Fibroblast of villous mesenchyme (primary cell): ENCODE measurements at regions not wholly inside any gene's neighbourhood (a gene's known extent, or its start where the extent isn't known, plus 50 kb on each side); places are given as distances from the start of the nearest gene placed in this dataset.

Experiments
- DNase-seq: peaks from one replicate; pipeline ENCODE4 v3.0.0-alpha.2; 2010; ENCODE audit warnings: low read depth
- H3K4me3 ChIP-seq: 2 replicates; pipeline ENCODE4 v1.5.1; 2011; ENCODE audit warnings: low read depth, mild to moderate bottlenecking, low read length
- TF ChIP-seq, protein P1 (sequence below): IDR thresholded peaks from 2 replicates; pipeline ENCODE4 v1.5.1; 2012; ENCODE audit warnings: low read depth, mild to moderate bottlenecking, low read length; ENCODE audit not compliant: insufficient read depth

GRCh38 chr13:107348925-107349324 is 781.0 kb upstream of the ARGLU1 start:
- H3K4me3 ChIP-seq = no peak overlapping the region
- peak; percentile 79 for DNase-seq
- TF ChIP-seq, protein P1, sequence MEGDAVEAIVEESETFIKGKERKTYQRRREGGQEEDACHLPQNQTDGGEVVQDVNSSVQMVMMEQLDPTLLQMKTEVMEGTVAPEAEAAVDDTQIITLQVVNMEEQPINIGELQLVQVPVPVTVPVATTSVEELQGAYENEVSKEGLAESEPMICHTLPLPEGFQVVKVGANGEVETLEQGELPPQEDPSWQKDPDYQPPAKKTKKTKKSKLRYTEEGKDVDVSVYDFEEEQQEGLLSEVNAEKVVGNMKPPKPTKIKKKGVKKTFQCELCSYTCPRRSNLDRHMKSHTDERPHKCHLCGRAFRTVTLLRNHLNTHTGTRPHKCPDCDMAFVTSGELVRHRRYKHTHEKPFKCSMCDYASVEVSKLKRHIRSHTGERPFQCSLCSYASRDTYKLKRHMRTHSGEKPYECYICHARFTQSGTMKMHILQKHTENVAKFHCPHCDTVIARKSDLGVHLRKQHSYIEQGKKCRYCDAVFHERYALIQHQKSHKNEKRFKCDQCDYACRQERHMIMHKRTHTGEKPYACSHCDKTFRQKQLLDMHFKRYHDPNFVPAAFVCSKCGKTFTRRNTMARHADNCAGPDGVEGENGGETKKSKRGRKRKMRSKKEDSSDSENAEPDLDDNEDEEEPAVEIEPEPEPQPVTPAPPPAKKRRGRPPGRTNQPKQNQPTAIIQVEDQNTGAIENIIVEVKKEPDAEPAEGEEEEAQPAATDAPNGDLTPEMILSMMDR = no peak

GRCh38 chr13:107348471-107348870 is 780.5 kb upstream of the ARGLU1 start:
- DNase-seq = peak; percentile 64
- no peak overlapping the region for H3K4me3 ChIP-seq
- TF ChIP-seq, protein P1 = no peak

DNA sequence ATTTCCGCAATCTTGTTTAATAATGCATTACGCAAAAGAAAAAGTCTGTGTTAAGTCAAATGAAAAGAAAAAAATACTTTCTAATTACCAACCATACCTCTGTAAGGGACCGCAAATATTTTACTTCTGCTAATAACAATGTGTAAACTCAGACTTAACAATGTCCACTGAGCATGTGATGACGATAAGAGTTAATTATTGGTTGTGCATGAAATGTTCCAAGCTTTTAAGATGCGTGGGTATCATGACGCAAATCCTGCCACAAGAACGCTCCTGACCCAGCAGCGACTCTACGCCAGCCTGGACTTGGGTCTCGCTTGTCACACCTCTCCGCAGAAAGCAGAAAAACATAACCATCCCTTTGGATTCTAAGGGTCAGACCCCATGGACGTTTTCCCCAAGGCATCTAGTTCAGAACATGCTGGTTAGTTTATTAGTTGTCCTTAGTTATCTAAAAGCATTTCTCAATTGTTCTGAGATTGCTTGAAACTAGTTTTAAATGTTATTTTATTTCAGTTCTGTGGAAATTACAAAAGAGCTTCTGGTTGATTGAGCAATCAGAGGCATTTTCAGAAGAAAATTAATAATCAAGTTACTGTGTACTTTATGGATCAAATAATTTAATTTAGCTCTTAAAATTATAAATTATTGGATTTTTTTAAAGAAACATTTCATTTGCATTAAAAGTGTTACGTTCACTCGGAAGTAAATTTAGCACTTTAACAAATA is 779.9 kb upstream of the ARGLU1 start:
- H3K4me3 ChIP-seq = no peak overlapping the region
- DNase-seq = peak; percentile 73
- TF ChIP-seq, protein P1 = no peak

DNA sequence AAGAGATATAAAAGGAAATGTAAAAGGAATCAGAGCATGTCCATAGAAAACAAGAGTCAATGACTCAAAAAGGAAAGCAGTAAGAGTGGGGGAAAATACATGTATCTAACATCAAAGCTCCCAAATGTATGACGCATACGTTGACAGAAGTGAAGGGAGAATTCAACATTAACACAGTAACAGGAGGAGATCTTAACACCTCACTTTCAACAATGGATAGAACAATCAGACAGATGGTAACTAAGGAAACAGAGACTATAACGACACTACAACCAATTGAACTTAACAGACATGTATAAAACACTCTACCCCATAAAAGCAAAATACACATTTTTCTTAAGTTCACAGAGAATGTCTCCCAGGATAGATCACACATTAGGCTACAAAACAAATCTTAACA is 774.8 kb upstream of the ARGLU1 start:
- TF ChIP-seq, protein P1 = no peak
- DNase-seq = no peak
- no peak overlapping the region for H3K4me3 ChIP-seq

DNA sequence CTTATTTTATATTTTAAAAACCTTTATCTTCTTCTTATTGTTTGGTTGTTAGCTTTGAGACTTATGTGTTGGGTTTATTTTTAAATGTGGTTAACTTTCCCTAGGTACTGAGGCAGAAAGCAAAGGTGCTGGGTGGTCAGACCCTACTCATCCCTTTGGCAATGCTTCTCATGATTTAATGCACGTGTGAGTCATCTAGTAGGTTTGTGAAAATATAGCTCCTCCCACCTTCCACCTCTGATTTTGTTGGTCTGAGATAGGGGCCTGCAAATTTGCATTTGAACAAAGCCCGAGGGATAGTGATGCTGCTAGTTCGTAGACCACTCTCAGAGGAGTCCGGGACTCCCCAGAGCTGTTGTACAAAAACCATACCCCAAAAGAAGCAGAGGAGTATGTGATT is 771.3 kb upstream of the ARGLU1 start:
- DNase-seq = peak; percentile 33
- TF ChIP-seq, protein P1 = no peak
- no peak overlapping the region for H3K4me3 ChIP-seq

DNA sequence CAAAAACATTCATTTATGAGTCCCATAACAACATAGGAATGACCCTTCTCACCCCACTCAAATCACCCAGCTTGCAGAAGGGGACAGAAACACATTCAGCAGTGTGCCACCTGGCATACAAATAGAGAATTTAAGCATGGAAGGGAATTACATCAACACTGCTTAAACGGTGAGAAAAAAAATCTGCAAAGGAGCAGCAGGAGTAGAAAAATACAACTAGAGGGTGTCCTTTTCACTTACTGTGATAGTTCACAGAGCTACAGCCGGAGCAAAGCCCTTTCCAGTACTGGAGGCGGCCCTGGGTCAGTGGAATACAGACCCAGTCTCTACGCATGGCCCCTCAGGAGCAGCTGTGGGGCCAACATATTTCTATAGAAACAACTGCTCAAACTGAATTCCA is 764.3 kb upstream of the ARGLU1 start:
- TF ChIP-seq, protein P1 = no peak
- H3K4me3 ChIP-seq = no peak overlapping the region
- DNase-seq = no peak

DNA sequence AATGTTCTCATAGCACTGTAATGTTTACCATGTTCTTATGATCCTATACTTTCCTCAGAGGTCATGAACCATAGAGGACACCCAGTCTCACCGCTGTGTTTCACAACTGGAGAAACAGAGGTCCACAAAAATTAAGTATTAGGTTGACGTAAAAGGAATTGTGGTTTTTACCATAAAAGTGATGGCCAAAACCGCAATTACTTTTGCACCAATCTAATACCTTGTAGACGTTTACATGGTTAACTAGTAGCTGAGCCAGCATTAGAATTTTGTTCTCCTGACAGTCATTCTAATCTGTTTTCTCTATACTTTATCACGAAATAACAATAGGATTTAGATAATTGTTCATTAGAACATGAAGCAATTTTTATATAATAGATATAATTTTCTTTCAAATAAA is 763.4 kb upstream of the ARGLU1 start:
- TF ChIP-seq, protein P1 = no peak
- no peak overlapping the region for H3K4me3 ChIP-seq
- DNase-seq = peak; percentile 42
